Esophagus muscularis mucosa (tissue), 3 donors: ENCODE measurements at regions not wholly inside any gene's neighbourhood (a gene's known extent, or its start where the extent isn't known, plus 50 kb on each side); places are given as distances from the start of the nearest gene placed in this dataset.

Experiments used
- CTCF ChIP-seq, 3 experiments: fragments of 200-600 bp in 2 of 3; fragments of 450-650 bp in 1 of 3; sonication (generic) in 2 of 3; IDR thresholded peaks; one replicate each; pipeline ENCODE4 v1.5.1; 2017 to 2019; ENCODE audit warnings: antibody characterized with exemption in 3 of 3, mild to moderate bottlenecking in 2 of 3, moderate library complexity in 1 of 3
- POLR2A ChIP-seq: fragments of 450-650 bp; IDR thresholded peaks from one replicate; pipeline ENCODE4 v1.6.1; 2017; ENCODE audit warnings: antibody characterized with exemption, moderate library complexity, mild to moderate bottlenecking, low read depth

GRCh38 chr15:25054943-25055342 lies 100.2 kb downstream of the SNRPN start:
- TF ChIP-seq CTCF (IDR thresholded peaks at IDR 0.05): no peak
- no peak for TF ChIP-seq POLR2A
